ENCODE measurements at regions not wholly inside any gene's neighbourhood (a gene's known extent, or its start where the extent isn't known, plus 50 kb on each side); places are given as distances from the start of the nearest gene placed in this dataset.

DNA sequence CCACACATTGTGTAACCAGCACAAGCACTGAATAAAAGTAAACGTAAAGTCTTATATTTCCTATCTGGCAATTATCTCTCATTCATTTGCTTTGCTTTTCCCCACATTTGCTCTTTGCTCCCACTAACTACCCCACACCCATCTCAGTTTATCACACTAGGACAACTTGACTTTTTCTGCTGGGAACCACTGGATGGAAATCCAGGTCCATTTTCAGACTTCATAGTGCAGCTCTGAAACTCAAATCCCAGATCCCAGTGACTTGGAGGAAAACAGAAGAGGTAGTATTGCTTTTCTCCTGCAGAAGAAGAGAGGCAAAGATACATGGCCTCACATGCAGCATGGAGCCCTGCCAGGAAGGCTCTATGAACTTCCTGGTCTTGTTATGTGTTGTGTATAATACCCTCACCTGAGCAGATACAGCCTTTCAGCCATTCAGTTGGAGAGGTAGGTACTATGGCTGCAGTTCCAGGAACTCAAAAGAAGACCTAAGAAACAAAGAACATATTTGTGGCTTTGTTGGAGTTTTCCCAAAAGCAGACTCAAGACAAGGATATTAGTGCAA lies 90.0 kb upstream of the NIPBL start:
- TF ChIP-seq CTCF (IDR thresholded peaks at IDR 0.05; ENCODE audit: low read depth, low read length) = no peak
- no peak for DNase-seq (ENCODE audit: extremely low read depth, low read depth)

DNA sequence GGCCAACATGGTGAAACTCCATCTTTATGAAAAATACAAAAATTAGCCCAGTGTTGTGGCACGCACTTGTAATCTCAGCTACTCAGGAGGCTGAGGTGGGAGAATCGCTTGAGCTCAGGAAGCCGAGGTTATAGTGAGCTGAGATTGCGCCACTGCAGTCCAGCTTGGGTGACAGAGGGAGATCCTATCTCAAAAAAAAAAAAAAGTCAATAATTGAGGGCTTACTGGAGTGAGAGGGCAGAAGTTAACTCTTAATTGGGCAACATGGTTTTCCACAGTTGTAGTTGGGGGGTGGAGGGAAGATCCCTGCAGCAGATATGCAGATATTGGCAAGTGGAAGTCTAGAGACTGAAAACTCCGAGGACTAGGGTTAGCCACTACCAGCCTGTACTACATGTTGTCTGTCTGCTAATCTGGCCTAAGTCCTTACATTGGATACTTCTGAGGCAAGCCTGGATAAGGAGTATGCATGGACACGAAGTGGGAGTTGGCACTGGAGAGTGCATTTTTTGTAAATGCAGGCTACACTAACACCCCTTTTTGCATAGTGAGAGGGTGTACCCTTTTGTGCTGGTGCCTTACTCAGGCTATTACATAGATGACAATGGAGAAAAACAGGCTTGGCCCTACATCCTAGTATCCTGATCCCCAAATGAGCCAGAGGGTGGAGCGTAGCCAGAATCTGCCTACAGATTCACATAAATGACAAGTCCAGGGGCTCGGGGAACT lies 89.0 kb upstream of the NIPBL start:
- no peak for DNase-seq (ENCODE audit: extremely low read depth, low read depth)
- TF ChIP-seq CTCF (IDR thresholded peaks at IDR 0.05; ENCODE audit: low read depth, low read length) = no peak

- DNase-seq (ENCODE audit: extremely low read depth, low read depth) = no peak
- TF ChIP-seq CTCF (IDR thresholded peaks at IDR 0.05; ENCODE audit: low read depth, low read length) = no peak
Measured at GRCh38 chr5:36790847-36791246, 85.7 kb upstream of the NIPBL start.

DNA sequence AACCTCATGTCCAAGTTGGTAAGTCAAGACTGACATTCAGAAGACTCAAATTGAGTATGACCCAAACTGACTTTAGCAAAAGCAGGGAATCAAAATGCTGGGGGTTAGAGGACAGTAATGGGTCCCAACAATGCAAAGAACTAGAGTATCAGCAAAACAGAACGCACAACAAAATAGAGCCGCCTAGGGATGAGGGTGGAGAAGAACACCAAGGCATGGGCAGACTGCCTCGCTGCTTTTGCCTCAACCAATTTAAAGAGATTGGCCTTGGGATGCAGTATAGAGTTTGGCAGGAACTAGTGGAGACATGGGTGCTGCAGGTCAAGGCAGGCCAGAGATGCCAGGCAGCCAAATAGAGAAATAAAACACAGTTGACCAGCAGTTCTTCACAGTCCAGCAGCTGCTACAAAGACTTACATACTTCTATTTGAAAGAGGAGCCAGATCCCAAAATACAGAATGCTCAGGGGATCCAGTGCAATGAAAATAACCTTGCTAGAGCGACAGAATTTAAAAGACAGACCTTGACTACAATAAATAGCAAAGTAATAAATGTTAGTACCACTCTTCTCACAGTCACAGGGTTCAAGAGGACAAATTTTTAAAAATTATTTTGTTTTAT lies 83.9 kb upstream of the NIPBL start:
- no peak for DNase-seq (ENCODE audit: extremely low read depth, low read depth)
- no peak for TF ChIP-seq CTCF (IDR thresholded peaks at IDR 0.05; ENCODE audit: low read depth, low read length)

DNA sequence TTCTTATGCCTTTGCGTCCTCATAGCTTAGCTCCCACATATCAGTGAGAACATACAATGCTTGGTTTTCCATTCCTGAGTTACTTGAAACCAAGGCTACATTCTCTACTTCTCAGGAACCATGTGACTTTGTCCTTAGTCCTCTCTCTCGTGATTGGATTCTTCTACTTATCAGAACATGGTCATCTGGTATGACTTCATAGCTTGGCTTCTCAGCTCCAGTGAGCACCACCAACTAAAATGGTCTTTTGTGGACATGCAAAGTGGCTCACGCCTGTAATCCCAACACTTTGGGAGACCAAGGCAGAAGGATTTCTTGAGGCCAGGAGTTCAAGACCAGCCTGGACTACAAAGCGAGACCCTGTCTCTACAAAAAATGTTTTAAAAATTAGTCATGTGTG lies 81.2 kb upstream of the NIPBL start:
- no peak for TF ChIP-seq CTCF (IDR thresholded peaks at IDR 0.05; ENCODE audit: low read depth, low read length)
- DNase-seq (ENCODE audit: extremely low read depth, low read depth) = no peak

- DNase-seq (ENCODE audit: extremely low read depth, low read depth) = no peak
- TF ChIP-seq CTCF (IDR thresholded peaks at IDR 0.05; ENCODE audit: low read depth, low read length) = no peak
Measured at GRCh38 chr5:36796155-36796554, 80.4 kb upstream of the NIPBL start.

DNA sequence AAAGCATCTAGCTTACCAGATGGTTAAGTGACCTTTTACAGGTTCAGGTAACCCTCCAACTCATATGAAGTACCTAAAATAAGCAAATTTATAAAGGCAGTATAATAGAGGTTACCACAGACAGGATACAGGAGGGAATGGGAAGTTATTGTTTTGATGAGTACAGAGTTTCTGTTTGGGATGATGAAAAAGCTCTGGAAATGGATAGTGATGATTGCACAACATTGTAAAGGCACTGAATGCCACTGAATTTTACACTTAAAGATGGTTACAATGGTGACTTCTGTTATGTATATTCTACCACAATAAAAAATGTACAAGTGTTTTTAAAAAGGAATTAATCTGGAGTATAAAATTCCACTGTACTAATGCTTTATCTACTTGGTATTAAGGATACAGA lies 75.0 kb upstream of the NIPBL start:
- no peak for TF ChIP-seq CTCF (IDR thresholded peaks at IDR 0.05; ENCODE audit: low read depth, low read length)
- no peak for DNase-seq (ENCODE audit: extremely low read depth, low read depth)
